AG10803 (cell line): ENCODE measurements at regions not wholly inside any gene's neighbourhood (a gene's known extent, or its start where the extent isn't known, plus 50 kb on each side); places are given as distances from the start of the nearest gene placed in this dataset.

Experiments
- DNase-seq: peaks from one replicate; pipeline ENCODE4 v3.0.0; 2010; ENCODE audit warnings: low read depth
- H3K4me3 ChIP-seq: 2 replicates; pipeline ENCODE4 v1.5.1; 2011; ENCODE audit warnings: mild to moderate bottlenecking, low read length, control low read depth
- TF ChIP-seq, protein P1 (sequence below): conservative IDR thresholded peaks from 2 replicates; pipeline ENCODE4 v1.5.1; 2011; ENCODE audit warnings: mild to moderate bottlenecking, low read length, control low read depth, inconsistent platforms

DNA sequence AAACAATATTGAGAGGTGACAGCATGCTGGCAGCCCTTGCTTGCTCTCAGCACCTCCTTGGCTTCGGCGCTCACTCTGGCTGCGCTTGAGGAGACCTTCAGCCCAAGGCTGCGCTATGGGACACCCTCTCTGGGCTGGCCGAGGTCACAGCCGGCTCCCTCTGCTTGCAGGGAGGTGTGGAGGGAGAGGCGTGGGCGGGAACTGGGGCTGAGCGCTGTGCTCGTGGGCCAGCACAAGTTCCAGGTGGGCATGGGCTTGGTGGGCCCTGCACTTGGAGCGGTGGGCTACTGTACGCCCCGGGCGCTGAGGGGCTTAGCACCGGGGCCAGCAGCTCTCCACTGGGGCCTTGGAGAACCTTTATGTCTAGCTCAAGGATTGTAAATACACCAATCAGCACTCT is 1613.8 kb upstream of the IGFBP7 start:
- DNase-seq, result no peak
- TF ChIP-seq, protein P1, sequence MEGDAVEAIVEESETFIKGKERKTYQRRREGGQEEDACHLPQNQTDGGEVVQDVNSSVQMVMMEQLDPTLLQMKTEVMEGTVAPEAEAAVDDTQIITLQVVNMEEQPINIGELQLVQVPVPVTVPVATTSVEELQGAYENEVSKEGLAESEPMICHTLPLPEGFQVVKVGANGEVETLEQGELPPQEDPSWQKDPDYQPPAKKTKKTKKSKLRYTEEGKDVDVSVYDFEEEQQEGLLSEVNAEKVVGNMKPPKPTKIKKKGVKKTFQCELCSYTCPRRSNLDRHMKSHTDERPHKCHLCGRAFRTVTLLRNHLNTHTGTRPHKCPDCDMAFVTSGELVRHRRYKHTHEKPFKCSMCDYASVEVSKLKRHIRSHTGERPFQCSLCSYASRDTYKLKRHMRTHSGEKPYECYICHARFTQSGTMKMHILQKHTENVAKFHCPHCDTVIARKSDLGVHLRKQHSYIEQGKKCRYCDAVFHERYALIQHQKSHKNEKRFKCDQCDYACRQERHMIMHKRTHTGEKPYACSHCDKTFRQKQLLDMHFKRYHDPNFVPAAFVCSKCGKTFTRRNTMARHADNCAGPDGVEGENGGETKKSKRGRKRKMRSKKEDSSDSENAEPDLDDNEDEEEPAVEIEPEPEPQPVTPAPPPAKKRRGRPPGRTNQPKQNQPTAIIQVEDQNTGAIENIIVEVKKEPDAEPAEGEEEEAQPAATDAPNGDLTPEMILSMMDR, result no peak
- H3K4me3 ChIP-seq, result no peak overlapping the region

DNA sequence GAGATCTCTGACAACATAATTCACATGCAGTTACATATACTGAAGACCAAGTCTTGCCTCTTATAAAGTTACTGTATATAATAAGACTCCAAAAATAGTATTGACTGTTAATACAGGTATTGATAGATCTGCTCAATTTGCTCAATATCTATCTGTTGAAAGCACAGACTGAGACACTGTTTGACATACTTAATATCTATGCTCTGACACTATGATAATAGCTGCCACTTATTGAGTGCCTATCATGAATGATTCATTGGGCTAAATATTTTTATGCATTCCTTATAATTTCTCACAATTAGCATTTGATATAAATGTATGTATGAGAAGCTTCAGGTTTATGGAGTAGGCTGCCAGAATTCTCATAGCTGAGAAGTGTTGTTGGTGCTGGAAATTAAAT is 1600.9 kb upstream of the IGFBP7 start:
- TF ChIP-seq, protein P1, result no peak
- no peak overlapping the region for H3K4me3 ChIP-seq
- DNase-seq, result no peak

DNA sequence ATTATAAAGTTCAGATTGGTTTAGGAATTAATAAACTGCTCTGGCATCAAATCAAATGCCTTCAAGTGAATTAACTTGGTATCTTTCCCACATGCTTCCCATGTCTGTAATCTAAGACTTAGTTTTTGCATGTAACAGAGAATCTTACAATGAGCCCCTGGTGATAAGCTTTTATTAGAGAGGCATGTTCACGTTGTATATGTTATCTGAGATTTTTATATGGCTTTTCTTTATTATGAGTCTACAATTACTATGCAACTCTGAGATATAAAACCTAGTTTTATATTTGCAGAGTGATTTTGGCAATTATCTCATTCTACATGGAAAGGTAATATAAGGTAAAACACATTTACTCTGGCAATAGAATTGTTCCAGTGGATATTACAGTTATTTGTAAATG is 1578.4 kb upstream of the IGFBP7 start:
- H3K4me3 ChIP-seq, result no peak overlapping the region
- no peak for DNase-seq
- TF ChIP-seq, protein P1, result no peak

DNA sequence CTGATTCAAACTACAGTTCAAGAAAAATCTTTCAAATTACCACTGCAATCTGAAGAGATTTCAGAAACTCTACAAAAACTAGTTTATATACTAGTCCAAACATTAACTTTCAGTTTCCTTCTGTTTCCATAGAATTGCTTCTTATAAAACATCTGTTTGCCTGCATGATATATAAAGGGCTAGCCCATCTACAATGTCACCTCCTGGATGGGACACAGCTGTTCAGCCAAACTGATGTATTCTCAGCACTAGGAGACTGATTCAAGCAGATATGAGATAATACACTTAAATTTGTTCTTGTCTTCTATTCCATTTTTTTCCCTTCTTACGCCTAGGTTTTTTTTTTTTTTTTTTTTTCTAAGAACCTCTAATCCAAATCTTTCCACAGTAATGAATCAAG is 1569.7 kb upstream of the IGFBP7 start:
- DNase-seq, result no peak
- H3K4me3 ChIP-seq, result no peak overlapping the region

DNA sequence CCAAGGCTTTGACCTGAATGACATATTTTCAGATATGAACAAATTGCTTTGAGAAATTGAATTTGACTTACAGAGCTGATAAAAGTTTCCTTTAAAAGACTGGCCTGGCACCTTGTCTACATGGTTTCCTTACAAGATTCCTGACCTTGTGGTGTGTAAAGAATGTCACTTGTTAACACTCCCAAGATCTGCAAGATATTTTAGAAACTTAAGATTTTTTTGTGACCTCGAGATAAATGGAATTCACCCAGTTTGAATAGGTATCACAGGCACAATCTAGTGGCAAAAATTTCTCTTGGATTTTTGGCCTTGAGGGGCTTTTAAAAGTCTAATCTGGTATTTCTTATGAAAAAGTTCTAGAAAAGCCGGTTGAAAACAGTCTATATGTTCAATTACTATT is 1568.9 kb upstream of the IGFBP7 start:
- H3K4me3 ChIP-seq, result no peak overlapping the region
- TF ChIP-seq, protein P1, result no peak
- no peak for DNase-seq

More for the DNA sequence above, 1569.7 kb upstream of the IGFBP7 start:
- TF ChIP-seq, protein P1, result no peak

DNA sequence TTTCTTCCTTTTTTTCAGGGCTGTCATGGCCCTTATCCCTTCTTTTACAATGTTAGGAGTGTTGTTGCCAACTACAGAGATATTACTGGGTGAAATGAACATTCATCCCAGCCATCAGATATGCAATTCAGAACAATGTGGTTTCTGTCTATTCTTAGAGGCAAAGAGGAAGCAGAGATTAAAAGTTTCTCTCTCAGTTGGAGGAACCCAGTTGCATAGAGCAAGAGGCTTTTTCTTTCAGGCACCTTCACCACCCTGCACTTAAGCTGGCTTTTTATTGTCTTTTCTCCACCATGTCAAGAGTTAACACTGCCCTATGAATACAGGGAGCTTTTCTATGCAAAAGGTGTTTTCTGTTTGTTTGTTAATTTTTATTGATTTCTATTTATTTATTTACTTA is 1559.6 kb upstream of the IGFBP7 start:
- no peak for DNase-seq
- no peak overlapping the region for H3K4me3 ChIP-seq
- TF ChIP-seq, protein P1, result no peak

DNA sequence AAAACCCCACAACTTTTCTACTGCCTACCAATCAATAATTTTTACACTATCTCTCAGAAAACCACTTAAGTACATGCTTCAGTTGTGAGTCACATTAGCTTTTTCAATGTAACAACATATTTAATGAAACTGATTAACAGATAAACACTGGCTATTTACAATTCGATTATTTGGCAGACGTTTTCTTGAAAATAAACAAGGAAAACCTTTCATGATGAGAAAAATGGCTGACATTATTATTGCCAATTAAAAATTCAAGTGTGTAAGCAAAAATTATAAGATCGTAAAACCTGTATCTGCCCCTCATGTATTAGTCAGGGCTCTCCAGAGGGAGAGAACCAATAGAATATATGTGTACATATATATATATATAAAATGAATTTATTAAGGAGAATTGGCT is 1555.5 kb upstream of the IGFBP7 start:
- TF ChIP-seq, protein P1, result no peak
- H3K4me3 ChIP-seq, result no peak overlapping the region
- DNase-seq, result no peak
